Fibroblast of skin of scalp (primary cell): ENCODE measurements at regions not wholly inside any gene's neighbourhood (a gene's known extent, or its start where the extent isn't known, plus 50 kb on each side); places are given as distances from the start of the nearest gene placed in this dataset.
"Not testable (repeated sequence)": the region's sequence is repeated elsewhere in the genome, so short reads cannot be mapped to it uniquely, and the experiment has no call there.

ENCODE experiments used
- DNase-seq: peaks from one replicate; pipeline ENCODE4 v3.0.0-alpha.2; 2013

DNA sequence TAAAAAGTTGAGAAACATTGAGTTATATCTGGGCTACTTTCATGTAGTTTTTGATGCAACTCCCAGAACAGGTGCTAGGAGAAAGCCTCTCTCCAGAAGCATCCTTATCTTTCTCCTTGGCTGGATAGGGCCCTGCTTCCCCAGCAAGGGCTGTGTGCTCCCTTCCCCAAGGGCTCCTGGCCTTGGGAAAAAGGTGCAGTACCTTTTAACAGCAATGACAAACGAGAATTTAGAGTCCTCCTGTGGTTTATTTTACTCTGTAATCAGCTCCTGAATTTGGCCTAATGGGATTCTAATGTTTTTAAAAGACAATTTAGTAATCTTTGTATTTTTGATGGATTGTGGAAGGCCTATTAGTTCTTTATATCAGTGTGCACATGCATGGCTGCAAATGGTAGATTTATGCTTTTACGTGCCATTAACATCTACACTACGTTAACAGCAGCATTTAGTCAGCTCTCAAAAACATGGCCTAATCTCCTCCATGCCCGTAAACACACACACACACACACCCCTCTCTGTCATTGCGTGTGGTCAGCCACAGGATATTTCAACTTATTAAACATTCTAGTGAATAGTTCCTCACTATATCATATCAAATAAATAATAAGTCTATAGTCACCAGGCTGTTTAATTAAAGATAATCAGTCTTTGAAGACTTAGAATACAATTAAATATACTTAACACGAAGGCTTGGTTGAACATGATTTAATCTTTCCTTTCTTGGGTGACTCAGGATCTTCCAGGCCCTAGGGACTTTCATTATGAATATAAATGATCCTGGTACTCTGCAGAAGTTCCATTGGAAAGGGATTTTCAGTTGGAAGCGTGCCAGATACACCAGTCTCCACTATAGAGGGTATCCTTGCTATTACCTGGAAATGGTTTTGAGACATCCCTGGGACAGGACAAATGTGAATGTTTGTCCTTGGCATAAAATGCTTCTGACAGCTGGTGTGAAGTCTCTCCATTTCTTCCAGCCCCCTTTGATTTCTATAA lies 181.4 kb upstream of the PWP1 start:
- no peak for DNase-seq

DNA sequence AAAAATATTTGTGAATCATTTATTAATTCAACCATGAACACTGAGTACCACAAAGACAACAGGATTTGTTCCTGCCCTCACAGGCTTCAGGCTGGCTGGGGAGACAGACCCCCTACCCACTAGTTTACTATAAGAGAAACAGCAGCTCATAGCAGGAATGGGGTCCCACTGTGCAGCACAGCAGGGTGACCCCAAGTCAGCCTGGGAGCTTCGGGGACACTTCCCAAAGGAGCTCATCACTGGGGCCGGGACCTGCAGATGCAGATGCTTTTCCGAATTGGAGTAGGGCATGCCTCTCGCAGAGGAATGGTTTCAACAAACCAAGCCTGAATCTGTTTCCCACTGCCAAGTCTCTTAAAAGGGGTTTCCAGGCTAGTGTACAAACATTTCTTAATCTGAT lies 176.2 kb upstream of the PWP1 start:
- DNase-seq = no peak

DNA sequence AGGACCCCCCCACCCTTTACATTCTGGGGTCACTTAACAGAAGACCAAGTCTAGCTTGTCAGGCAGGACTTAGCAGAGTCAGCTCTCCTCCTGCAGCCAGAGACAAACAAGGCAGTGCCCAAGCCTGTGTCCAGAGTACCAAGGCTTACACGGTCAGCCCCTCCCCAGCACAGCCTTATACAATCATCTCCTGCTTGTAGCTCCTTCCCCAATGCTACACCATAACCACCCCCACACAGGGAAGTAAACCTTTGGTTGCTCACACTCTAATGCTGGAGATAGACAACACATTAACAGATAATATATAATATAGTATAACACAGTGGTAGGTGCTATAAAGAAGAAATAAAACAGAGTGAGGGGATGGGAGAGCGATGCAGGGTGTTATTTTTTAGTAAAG lies 175.4 kb upstream of the PWP1 start:
- no peak for DNase-seq

DNA sequence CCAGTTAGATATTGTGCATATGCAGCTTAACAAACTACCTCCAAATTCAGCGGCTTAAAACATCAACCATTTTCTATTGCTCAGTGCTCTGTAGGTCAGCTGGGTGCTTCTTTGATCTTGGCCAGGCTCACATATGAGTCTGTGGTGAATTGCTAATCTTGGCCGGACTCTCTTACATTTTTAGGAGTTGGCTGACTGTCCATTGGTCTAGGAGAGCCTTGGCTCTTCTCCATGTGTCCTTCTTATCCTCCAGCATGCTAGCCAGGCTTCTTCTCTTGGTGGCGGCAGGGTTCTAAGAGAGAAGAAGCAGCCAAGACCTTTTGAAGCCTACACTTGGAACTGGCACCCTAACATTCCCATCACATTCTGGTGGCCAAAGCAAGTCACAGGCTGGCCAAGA lies 174.3 kb upstream of the PWP1 start:
- no peak for DNase-seq

DNA sequence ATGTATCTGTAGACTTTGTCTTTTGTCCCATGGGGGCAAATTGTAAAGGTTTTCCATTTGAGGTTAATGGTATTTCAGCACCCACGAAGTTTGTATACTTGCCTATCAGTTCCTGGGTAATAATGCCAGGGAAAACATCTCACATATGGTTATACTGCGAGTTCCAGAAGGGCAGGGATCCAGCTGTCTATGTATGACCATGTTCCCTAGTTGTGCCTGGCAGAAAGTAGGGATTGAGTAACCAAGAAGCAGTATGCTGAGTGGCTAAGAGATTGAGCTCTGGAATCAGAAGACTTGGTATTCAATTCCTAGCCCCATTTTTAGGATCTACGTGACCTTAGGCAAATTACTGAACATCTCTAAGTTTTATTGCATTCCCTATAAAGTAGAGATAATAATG lies 173.2 kb upstream of the PWP1 start:
- DNase-seq = no peak

DNA sequence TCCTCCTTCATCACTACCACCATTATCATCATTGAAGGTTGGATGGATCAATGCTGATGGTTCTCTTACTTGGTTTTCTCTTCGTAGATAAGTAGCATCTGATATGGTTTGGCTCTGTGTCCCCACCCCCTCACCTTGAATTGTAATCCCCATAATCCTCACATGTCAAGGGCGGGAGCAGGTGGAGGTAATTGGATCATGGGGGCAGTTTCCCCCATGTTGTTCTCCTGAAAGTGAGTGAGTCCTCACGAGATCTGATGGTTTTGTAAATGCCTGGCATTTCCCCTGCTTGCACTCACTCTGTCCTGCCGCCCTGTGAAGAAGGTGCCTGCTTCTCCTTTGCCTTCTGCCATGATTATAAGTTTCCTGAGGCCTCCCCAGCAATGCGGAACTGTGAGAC lies 172.4 kb upstream of the PWP1 start:
- no peak for DNase-seq

DNA sequence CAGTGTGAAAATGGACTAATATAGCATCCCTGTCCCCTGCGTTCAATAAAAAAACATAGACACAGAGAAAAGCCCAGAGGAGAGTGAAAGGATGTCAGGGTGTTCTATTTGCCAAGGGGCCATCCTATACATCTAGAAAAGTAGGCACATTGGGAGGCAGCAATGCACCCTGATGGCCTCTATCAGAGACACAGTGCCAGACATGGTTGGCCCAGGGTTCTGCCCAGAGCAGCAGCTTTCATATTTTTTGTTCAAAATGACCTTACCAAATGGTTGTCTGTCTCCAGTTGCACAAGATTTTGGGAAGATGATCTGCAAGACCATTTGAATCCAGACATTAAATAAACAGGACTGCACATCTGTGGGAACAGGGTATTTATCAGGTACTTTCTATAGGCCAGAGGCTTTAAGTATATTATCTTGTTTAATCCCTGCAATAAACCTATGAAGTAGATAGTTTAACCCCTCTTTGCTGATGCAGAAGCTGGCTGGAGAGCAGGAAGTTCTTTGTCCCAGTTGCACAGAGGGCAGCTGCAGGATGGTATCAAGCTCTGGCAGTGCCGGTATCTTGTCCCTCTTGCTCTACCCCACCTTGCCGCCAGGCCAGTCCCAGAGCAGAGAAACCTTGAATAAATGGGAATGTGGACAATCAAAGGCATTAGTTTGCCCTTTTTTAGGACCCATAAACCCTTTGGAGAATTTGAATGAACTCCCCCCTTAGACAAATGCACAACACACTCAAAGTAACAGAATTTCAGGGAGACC lies 171.8 kb upstream of the PWP1 start:
- DNase-seq = no peak

DNA sequence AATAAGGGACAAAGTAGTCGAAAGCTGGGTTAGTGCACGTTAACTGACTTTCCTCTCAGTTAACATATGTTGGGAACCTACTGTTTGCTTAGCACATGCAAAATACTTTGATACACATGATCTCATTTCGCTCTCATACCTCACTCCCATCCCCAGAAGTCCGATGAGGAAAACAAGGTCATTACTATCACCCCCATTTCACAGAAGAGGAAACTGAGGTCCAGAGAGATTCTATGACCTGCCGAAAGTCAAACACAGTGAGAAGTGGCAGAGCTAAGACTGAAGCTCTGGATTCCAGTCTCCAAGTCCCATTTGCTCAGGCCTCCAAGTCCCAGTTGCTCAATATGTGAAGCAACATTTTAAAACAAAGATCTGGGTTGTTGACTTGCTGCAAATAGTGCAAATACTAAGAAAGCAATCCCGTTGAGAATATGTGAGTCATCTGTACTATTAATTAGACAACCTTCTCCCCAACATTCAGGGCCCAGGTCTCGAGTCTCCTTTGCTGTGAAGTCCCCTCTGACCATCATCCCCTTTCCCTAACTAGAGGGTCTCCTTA lies 170.6 kb upstream of the PWP1 start:
- peak; percentile 51 for DNase-seq

DNA sequence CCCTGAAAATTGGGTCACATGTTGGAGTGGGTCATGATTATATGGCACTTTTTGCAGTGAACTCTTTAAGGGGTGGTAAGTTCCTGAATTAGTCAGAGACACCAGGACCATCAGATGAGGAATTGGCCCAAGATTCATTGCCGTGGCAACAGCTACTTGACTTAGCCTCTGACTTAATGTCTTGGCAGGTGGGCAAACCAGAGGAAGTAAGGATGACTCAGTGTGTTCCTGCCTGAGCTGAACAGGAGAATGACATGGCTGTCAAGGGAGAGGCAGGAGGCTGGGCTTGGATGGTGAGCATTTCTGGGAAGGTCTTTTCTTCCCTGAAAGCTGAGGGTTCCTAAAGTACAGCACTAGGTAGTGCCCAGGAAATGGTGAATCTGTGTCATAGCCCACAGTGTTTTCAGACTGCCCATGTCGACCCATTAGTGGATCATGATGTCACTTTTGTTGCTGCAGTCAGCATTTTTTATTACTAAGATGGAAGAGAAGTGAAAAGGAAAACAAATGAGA lies 170.1 kb upstream of the PWP1 start:
- DNase-seq = peak; percentile 85

DNA sequence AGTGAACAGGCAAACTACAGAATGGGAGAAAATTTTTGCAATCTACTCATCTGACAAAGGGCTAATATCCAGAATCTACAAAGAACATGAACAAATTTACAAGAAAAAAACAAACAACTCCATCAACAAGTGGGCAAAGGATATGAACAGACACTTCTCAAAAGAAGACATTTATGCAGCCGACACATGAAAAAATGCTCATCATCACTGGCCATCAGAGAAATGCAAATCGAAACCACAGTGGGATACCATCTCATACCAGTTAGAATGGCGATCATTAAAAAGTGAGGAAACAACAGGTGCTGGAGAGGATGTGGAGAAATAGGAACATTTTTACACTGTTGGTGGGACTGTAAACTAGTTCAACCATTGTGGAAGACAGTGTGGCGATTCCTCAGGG lies 167.8 kb upstream of the PWP1 start:
- not testable (repeated sequence) for DNase-seq

DNA sequence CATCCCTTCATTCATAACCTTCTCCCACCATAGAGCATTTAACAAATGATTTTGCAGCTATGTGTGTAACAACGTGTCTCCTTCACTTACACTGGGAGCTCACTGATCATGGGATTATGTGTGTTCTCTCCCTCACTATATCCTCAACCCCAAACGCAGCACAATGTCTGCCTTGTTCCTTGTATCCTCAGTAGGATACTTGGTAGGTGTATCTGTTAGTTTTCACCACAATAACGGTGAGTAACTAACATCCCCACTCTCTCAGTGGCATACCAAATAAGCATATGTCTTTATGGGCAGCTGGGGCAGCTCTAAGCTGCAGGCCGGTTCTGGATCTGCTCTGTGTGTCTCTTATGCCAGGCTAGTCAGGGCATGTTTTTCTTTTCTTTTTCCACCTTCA lies 166.7 kb upstream of the PWP1 start:
- no peak for DNase-seq

DNA sequence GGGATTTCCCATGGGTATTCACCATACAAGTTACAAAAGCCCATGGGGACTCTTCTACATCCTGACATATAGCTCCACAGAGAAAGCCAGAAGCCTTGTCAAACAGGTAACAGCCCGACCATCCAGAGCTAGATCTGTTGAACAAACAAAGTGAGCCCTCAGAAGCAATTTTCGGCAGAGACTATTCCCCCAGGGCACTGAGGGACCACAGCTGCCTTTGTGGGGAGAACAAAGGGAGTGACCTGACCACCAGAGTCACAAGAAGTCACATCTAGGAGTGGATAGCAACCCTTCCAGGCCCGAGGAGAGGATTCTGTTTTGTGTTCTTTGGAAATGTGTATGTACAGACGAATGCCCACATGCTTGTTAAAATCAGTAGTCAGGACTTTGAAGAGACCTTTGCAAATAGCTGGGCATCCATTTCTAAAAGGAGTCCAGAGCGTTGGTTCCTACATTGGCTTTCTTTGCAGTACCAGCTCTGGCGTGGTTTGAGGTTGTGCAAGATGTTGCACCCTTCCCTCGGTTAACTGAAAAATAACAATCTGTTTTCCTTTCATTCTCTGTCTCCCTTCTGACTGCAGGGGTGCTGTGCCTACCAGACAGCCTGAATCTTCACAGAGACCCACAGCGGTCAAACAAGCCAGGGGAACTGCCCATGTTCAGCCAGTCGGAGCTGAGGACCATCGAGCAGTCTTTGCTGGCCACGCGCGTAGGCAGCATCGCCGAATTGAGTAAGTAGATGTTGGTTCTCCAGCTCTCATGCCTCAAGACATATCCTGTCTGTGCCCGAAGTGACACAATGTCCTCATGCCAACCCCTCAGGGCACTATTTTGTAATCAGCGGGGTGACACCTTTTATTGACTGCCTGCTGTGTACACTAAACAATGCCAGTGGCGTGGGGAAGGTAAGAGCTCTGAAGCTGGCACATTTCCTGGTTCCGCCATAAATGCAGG lies 165.4 kb upstream of the PWP1 start:
- no peak for DNase-seq

DNA sequence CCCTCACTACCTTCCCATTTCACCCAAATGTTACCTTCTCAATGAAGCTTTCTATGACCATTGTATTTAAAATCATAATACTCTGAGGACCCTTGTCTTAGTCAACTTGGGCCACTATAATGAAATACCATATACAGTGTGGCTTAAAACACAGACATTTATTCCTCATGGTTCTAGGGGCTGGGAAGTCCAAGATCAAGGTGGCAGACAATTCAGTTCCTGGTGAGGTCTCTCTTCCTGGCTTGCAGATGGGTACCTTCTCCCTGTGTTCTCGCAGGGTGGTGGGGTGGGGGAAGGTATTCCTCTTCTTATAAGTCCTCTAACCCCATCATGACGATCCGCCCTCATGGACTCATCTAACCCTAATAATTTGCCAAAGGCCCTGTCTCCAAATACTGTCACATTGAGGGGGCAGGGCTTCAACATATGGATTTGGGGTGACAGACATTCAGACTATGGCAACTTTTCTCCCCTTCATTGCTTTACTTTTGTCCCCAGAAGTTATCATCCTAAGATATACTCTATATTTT lies 163.7 kb upstream of the PWP1 start:
- no peak for DNase-seq

DNA sequence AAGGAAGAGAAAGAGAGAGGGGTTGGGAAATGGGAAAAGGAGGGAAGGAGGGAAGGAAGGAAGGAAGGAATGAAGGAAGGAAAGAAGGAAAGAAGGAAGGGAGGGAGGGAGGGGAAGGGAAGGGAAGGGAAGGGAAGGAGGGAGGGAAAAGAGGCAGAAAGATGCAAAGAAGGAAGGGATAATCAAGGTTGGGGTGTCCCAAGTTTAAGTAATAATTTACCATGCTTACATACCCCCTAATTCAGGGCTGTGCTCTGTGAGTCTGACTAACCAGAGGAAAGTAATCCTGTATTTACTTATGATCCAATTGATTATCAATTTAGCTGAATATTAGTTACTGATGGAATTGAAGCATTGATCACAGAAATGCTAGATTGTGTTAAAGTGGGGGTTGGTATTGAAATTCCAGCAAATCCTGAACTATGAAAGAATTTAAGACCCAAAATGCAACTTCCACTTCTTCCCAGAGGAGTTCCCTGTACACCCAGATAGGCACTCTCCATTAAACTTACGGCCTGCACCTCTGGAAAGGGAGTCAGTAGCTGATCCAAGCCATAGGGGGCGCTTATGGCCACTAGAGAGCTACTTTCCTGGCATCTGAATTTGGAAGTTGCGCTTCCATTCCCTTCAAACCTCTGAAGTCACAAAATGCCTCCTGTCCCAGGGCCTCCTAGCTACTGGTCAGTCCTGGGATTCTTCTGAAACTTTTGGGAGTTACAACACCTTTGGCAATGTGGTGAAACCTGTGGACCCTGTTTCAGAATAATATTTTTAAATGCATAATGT lies 162.7 kb upstream of the PWP1 start:
- no peak for DNase-seq

DNA sequence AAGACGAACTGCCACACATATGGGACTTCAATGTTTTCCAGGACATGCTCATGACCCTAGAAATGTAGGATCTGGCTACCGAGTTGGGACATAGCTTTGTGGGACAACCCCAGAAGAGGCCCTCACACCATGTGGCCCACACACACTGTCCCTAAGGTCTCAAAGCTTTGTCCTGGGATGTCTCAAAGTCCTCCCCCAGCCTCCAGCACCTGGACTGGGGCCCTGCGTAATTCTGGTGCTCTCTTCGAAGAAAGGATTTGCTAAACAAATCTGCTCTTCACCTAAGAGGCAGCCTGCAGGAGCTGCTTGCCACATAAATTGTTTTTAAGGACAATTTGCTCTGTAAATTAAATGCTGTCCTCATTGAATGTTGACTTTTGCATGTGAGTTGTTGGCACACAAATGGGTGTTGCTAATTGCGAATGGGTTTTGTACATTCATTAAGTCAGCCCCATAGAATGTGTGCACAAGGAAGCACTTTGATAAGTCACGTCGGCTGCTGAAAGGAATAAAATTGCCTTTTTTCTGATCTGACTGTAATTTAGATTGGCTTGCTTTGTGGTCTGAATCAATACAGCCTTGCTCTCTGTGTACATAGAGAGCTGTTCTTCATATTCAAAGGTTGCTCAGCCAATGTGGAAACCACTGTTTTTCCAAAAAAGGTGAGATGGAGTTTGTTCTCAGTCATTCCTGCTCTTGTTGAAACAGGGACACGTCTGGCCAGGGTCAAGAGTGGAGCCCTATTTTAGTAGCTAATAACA lies 161.6 kb upstream of the PWP1 start:
- DNase-seq = no peak

DNA sequence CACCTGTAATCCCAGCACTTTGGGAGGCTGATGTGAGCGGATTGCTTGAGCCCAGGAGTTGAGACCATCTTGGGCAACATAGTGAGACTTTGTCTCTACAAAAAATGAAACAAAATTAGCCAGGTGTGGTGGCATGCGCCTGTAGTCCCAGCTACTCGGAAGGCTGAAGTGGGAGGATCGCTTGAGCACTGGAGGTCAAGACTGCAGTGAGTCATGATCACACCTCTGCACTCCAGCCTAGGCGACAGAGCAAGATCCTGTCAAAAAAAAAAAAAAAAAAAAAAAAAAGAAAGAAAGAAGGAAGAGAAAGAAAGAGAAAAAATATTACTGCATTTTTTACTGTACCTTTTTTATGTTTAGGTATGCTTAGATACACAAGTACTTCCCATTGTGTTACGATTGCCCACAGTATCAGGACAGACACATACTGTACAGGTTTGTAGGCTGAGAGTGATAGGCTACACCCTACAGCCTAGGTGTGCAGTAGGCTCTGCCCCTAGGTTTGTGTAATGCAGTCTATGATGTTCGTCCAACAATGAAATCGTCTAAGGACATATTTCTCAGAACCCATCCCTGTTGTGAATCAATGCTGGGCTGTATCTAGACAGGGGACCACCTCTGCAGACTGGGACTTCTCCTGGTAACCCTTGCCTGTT lies 160.4 kb upstream of the PWP1 start:
- no peak for DNase-seq

DNA sequence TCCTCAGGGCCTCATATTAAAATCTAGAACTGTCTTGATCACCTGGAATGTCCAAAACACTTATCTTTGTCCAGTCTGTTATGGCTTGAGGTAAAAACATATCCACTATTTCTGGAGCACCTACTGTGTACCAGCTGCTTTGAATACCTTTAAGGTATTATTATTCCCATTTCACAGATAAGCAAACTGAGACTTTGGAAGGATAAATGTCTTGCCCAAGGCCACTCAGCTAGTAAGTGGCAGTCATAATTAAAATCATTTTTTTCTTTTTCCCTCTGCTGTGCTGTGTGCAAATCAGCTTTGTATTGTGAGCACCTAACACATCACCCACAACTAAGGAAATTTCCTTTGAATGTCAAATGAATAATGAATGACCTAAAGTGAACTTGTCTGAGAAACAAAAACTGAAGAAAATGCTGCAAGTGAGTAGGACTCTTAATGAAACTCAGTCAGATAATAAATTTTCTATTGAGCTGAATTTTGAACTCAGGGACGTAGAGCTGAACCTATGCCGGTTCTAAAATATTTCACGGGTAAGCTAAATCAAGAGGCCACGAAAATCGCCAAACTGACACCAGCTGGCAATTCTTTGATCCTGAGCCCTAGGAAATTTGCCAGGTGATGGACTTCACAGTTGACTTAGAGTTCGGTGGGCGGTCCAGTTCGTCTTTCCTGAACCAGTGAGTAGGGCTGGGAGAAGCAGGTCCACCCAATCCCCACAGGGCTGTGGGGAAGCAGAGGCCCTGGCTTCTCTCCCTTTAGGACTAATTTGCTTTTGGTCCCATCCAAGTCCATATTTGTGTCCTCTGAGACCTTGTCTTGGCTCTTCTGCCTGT lies 159.7 kb upstream of the PWP1 start:
- DNase-seq = no peak

DNA sequence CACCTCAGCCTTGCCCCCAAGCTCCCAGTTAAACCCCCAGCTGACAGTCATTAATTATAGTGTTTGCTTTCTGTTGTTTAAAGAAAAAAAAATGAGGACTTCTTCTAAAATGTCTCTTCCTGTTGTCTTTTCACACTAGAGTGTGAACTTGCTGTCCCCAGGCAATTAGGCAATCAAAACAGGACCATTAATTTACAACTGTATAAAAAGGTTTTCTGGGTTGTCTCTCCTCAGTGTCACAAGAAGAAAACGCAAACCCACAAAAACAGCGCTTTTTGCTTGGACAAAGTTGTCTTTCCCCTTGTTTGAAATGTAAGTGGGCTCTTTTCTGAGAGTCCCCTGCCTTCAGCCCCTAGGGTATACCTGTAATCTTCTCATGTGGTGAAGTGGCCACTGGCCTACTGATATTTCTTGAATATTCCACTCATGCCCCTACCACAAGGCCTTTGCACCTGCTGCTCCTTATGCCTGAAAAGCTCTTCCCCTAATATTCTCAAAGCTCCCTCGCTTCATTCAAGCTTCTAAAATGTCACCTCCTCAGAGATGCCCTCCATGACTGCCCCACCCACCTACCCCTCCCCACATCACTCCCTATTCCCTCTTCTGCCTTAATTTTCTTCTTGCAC lies 158.9 kb upstream of the PWP1 start:
- no peak for DNase-seq
